Neutrophil (primary cell): ENCODE measurements at regions not wholly inside any gene's neighbourhood (a gene's known extent, or its start where the extent isn't known, plus 50 kb on each side); places are given as distances from the start of the nearest gene placed in this dataset.
"Not testable (repeated sequence)": the region's sequence is repeated elsewhere in the genome, so short reads cannot be mapped to it uniquely, and the experiment has no call there.

Source experiments
- H3K27ac ChIP-seq: fragments of 200-600 bp; sonication (generic); 2 replicates; pipeline ENCODE4 v1.5.1; 2016; ENCODE audit warnings: mild to moderate bottlenecking, moderate library complexity
- H3K27me3 ChIP-seq: fragments of 200-600 bp; sonication (generic); 2 replicates; pipeline ENCODE4 v1.6.0; 2016; ENCODE audit warnings: mild to moderate bottlenecking
- H3K36me3 ChIP-seq: fragments of 200-600 bp; sonication (generic); 2 replicates; pipeline ENCODE4 v1.5.1; 2017
- H3K4me1 ChIP-seq, 2 experiments: fragments of 200-600 bp in 1 of 2; sonication (generic) in 1 of 2; 1 replicate in 1 of 2; 2 replicates in 1 of 2; pipeline versions ENCODE4 v1.5.1 to v1.6.1; 2013 to 2016; ENCODE audit warnings: low read depth in 1 of 2, low read length in 1 of 2, mild to moderate bottlenecking in 1 of 2, moderate library complexity in 1 of 2; ENCODE audit not compliant: control insufficient read depth in 1 of 2, insufficient read depth in 1 of 2
- H3K4me3 ChIP-seq, 2 experiments: fragments of 200-600 bp in 1 of 2; sonication (generic) in 1 of 2; 1 replicate in 1 of 2; 2 replicates in 1 of 2; pipeline ENCODE4 v1.5.1; 2013 to 2016; ENCODE audit warnings: low read depth in 1 of 2, low read length in 1 of 2, mild to moderate bottlenecking in 1 of 2, moderate library complexity in 1 of 2
- H3K9me3 ChIP-seq: fragments of 200-600 bp; sonication (generic); 2 replicates; pipeline ENCODE4 v1.5.1; 2016
- TF ChIP-seq, protein P1 (sequence below): fragments of 200-600 bp; sonication (generic); IDR thresholded peaks from 2 replicates; pipeline ENCODE4 v1.5.1; 2016; ENCODE audit warnings: antibody characterized with exemption

- Histone ChIP-seq H3K4me3 (no peak overlapping the region), H3K9me3 (no peaks in the 10 kb centered on the region), H3K4me1 (peaks cover 12 to 17% of the 10 kb centered on the region in 2 experiments), H3K27ac (no peak overlapping the region), H3K27me3 (no peaks in the 10 kb centered on the region), H3K36me3 (no peaks in the 10 kb centered on the region)
- TF ChIP-seq, protein P1, sequence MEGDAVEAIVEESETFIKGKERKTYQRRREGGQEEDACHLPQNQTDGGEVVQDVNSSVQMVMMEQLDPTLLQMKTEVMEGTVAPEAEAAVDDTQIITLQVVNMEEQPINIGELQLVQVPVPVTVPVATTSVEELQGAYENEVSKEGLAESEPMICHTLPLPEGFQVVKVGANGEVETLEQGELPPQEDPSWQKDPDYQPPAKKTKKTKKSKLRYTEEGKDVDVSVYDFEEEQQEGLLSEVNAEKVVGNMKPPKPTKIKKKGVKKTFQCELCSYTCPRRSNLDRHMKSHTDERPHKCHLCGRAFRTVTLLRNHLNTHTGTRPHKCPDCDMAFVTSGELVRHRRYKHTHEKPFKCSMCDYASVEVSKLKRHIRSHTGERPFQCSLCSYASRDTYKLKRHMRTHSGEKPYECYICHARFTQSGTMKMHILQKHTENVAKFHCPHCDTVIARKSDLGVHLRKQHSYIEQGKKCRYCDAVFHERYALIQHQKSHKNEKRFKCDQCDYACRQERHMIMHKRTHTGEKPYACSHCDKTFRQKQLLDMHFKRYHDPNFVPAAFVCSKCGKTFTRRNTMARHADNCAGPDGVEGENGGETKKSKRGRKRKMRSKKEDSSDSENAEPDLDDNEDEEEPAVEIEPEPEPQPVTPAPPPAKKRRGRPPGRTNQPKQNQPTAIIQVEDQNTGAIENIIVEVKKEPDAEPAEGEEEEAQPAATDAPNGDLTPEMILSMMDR = no peak
These were observed 306.1 kb downstream of the BCOR start for GRCh38 chrX:39791691-39792090.

DNA sequence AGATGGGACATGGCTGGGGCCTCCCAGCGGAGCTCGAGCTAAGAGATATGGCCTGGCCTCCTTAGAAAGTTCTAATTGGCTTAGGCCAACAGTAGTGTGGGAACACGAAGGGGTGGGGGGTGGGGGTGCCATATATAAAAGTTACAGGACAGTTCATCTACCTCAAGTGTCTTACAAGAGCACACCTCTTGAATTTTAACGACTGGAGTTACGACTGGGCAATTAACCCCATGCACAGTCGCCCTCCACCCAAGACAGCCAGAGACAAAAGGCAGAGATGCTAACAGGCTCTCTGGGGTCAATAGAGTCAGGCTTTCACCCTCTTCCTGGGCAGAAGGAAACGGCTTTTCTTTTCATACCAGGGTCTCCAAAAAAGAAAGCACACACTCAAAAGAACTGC lies 302.2 kb downstream of the BCOR start:
- no peaks in the 10 kb centered on the region for H3K36me3 ChIP-seq
- no peaks in the 10 kb centered on the region for H3K9me3 ChIP-seq
- H3K4me1 ChIP-seq = peaks cover 2 to 4% of the 10 kb centered on the region in 2 experiments
- no peaks in the 10 kb centered on the region for H3K27me3 ChIP-seq
- TF ChIP-seq, protein P1 = no peak
- no peak overlapping the region for H3K27ac ChIP-seq
- no peak overlapping the region for H3K4me3 ChIP-seq

- TF ChIP-seq, protein P1 = no peak
- H3K36me3 ChIP-seq = no peaks in the 10 kb centered on the region
These were observed 300.9 kb downstream of the BCOR start for GRCh38 chrX:39796856-39797255.

DNA sequence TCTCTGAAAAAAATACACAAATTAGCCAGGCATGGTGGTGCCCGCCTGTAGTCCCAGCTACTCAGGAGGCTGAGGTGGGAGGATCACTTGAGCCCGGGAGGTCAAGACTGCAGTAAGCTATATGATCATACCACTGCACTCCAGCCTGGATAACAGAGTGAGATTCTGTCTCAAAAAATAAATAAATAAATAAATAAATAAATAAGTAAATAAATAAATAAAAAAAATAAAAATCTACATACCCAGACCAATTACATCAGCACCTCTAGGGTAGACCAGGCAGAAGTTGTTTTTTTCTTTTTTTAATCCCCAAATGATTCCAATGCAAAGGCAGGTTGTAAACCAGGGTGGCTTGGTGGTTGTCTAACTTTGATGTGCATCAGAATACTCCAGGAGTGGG lies 299.3 kb downstream of the BCOR start:
- not testable (repeated sequence) for H3K4me1 ChIP-seq, H3K36me3 ChIP-seq, H3K9me3 ChIP-seq, H3K4me3 ChIP-seq, H3K27ac ChIP-seq, H3K27me3 ChIP-seq

More at GRCh38 chrX:39796856-39797255, 300.9 kb downstream of the BCOR start:
- no peaks in the 10 kb centered on the region for H3K4me1 ChIP-seq
- no peak overlapping the region for H3K27ac ChIP-seq
- H3K9me3 ChIP-seq = no peaks in the 10 kb centered on the region
- H3K27me3 ChIP-seq = no peaks in the 10 kb centered on the region
- H3K4me3 ChIP-seq = no peak overlapping the region

GRCh38 chrX:39802354-39802753 lies 295.4 kb downstream of the BCOR start:
- Histone ChIP-seq H3K27ac (no peak overlapping the region), H3K4me3 (no peak overlapping the region), H3K36me3 (no peaks in the 10 kb centered on the region), H3K9me3 (no peaks in the 10 kb centered on the region), H3K27me3 (no peaks in the 10 kb centered on the region), H3K4me1 (no peaks in the 10 kb centered on the region)
- TF ChIP-seq, protein P1 = no peak

- Histone ChIP-seq H3K27ac (no peak overlapping the region), H3K4me1 (no peaks in the 10 kb centered on the region), H3K9me3 (no peaks in the 10 kb centered on the region), H3K27me3 (no peaks in the 10 kb centered on the region), H3K36me3 (no peaks in the 10 kb centered on the region), H3K4me3 (no peak overlapping the region)
- TF ChIP-seq, protein P1 = no peak
These were observed 294.9 kb downstream of the BCOR start for GRCh38 chrX:39802908-39803307.
